DMS53 (cell line): ENCODE measurements at regions not wholly inside any gene's neighbourhood (a gene's known extent, or its start where the extent isn't known, plus 50 kb on each side); places are given as distances from the start of the nearest gene placed in this dataset.
"Not testable (repeated sequence)": the region's sequence is repeated elsewhere in the genome, so short reads cannot be mapped to it uniquely, and the experiment has no call there.

Source experiments
- DNase-seq: peaks from one replicate; lab custom pipeline; 2025; lab: John Stamatoyannopoulos, UW

DNA sequence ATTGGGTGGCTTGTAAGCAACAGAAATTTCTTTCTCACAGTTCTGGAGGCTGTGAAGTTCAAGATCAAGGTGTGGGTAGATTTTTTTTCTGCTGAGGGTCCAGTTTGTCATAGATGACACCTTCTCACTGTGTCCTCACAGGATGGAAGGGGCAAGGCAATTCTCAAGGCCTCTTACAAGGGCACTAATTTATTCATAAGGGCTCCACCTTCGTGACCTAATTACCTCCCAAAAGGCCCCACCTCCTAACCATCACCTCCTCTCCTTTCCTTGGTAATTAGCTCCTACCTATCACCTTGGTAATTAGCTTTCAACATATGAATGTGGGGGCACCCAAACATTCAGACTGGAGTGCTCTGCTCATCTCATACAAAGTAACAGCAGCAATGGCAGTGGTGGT, 92.3 kb upstream of the CD44 start:
- DNase-seq, result no peak

DNA sequence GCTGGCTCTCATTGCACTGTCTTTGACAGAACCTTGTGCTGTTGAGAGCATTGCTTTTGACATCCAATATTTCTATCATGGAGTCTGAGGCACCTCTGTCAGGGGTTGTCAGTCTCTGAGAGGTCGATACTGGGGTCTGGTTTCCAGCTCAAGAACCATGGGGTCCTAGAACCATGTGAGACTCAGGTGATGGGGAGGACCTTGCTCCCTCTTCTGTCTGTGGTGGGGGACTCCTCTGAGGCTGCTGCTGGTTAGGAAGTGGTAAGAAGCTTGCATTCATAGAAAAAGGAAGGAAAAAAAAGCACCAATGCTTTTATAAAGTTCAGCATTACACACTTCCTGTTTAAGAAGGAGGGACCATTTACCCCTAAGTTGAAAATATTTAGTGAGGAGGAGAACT, 91.8 kb upstream of the CD44 start:
- DNase-seq, result no peak

GRCh38 chr11:35047769-35048168, 91.2 kb upstream of the CD44 start:
- DNase-seq, result no peak

GRCh38 chr11:35048346-35048745, 90.6 kb upstream of the CD44 start:
- not testable (repeated sequence) for DNase-seq

DNA sequence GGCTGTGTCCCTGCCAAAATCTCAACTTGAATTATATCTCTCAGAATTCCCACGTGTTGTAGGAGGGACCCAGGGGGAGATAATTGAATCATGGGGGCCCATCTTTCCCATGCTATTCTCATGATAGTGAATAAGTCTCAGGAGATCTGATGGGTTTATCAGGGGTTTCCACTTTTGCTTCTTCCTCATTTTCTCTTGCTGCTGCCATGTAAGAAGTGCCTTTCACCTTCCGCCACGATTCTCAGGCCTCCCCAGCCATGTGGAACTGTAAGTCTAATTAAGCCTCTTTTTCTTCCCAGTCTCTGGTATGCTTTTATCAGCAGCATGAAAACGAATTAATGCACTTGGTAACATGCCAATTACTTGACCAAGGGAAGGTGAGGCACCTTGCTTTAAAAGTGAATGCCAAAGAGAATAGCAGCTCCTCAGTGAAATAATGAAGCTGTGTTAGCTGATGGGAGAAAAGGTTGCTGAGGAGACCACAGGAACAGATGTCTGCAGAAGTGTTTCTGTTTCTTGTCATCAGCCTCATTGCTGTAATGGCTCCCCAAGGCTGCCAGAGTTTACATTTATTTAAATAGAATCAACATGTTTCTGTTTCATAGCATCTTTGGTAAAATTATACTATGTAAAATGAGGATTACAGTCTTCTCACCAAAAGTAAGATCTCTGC, 89.0 kb upstream of the CD44 start:
- no peak for DNase-seq

- DNase-seq, result no peak
Observed at GRCh38 chr11:35050541-35050995, 88.4 kb upstream of the CD44 start.

DNA sequence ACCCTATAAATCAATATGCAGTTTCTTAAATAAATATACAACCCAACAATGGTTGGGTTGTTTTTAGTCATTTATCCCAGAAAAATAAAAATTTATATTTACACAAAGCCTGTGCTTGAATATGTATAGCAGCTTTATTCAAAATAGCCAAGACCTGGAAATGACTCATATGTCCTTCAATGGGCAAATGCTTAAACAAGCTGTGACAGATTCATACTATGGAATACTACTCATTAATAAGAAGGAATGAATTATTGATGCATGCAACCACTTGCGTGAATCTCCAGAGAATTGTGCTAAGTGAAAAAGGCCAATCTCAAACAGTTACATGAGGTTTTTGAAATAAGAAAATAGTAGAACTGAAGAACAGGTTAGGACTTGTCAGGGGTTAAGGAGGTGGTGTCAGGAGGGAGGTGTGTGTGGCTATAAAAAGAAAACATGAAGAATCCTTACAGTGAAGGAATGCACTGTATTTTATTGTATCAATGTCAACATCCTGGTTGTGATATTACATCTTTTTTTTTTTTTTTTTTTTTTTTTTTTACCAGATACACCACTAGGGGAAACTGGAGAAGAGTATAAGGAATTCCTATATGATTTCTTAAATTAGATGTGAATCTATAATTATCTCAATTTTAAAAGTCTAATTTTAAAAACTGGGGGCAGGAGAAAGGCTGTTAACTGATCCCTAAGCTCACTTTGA, 82.4 kb upstream of the CD44 start:
- DNase-seq, result peak; percentile 44

DNA sequence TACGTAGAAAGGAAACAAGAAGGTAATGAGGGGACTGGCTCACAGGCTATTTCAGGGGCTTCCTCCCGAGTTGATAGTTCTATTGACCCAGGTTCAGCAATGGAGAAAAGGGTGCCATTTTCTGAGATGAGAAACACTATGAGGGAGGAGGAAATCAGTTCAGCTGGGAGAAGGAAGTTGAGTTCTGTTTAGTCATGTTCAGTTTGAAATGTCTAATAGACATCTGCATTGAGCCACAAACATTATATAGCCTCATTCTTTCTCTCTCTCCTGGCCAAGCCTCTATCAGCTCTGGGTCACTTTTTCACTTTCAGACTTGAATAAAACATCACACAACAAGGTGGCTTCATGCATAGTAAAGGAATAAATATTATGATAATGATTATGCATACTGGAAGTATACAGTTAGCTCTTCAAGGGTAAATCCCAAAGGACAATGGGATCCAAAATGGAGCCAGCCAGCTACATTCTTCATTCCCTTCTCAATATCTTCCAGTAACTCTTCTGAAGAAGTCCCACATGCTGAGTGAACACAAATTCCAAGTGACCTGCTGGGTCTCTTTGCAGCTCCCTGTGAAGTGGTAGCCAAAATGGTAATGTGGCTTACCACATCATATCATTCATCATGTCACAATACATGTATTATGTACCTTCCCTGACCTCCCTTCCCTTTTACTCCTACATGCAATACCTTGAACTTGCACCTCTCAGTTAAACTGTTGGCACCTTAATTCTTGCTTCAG, 80.9 kb upstream of the CD44 start:
- DNase-seq, result no peak

DNA sequence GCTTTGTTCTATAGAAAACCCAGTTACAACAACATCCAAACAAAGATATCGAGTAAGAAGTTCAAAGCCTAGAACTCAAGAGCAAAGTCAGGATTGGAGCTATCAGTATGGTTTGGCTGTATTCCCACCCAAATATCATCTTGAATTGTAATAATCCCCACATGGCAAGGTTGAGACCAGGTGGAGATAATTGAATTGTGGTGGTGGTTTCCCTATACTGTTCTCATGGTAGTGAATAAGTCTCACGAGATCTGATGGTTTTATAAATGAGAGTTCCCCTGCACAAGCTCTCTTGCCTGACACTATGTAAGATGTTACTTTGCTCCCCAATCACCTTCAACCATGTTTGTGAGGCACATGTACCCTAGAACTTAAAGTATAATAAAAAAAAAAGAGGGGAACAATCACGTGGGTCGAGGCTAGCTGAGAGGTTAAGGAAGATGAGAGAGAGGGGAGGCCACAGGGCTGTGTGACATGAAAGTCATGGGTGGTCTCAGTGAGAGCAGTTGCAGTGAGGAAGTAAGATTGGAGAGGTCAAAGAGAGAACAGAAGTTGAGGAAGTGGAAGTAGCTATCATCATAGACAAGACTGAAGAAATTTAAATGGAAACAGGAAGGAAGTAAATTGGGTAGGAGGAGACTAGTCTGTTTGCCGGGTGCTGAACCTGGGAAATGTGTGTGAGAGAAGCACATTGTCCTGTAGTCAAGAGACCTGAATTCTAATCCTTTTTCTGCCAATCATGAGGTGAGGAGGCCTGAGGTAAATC, 80.1 kb upstream of the CD44 start:
- no peak for DNase-seq

DNA sequence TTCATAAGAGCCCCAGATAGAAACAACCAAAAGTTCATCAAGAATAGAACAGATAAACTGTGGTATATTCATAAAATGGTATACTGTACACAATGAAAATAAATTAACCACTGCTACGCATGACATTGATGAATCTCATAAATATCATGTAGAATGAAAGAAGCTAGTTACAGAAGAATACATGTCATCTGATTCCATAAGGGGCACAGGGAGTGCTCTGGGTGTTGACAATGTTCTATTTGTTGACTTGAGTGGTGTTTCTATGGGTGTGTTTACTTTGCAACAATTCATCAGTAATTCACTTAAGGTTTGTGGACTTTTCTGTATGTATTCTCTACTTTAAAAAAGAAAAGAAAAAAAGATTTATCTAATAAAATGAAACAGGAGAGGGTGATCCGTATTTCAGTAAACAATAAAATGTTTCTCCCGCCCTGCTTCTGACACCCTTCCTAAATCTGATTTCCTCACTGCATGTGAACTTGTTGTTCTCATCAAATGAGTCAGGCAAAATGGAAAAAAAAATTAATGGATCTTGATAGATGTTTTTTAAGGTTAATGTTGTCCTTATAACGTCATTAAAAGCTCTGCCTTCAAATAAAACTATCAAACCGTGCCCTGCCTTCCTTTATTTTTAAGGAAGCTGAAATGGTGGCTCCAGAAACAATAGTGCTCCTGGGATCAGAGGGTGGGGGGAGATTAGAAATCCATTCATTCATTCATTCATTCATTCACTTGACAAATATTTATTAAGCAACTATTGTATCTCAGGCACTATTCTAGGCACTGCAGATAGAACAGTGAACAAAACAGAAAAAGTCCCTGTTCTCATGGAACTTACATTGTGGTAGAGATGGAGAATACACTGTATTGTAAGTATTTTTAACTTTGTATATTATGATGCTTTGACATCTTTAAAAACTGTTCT, 77.2 kb upstream of the CD44 start:
- peak; percentile 86 for DNase-seq

- no peak for DNase-seq
Observed at GRCh38 chr11:35063488-35063931, 75.5 kb upstream of the CD44 start.

- DNase-seq, result no peak
Observed at GRCh38 chr11:35064114-35064800, 74.7 kb upstream of the CD44 start.

- no peak for DNase-seq
Observed at GRCh38 chr11:35065566-35065965, 73.4 kb upstream of the CD44 start.

- DNase-seq, result no peak
Observed at GRCh38 chr11:35066030-35066429, 72.9 kb upstream of the CD44 start.

GRCh38 chr11:35066783-35067423, 72.1 kb upstream of the CD44 start:
- no peak for DNase-seq

- no peak for DNase-seq
Observed at GRCh38 chr11:35071722-35072121, 67.2 kb upstream of the CD44 start.

GRCh38 chr11:35073691-35074419, 65.1 kb upstream of the CD44 start:
- no peak for DNase-seq

DNA sequence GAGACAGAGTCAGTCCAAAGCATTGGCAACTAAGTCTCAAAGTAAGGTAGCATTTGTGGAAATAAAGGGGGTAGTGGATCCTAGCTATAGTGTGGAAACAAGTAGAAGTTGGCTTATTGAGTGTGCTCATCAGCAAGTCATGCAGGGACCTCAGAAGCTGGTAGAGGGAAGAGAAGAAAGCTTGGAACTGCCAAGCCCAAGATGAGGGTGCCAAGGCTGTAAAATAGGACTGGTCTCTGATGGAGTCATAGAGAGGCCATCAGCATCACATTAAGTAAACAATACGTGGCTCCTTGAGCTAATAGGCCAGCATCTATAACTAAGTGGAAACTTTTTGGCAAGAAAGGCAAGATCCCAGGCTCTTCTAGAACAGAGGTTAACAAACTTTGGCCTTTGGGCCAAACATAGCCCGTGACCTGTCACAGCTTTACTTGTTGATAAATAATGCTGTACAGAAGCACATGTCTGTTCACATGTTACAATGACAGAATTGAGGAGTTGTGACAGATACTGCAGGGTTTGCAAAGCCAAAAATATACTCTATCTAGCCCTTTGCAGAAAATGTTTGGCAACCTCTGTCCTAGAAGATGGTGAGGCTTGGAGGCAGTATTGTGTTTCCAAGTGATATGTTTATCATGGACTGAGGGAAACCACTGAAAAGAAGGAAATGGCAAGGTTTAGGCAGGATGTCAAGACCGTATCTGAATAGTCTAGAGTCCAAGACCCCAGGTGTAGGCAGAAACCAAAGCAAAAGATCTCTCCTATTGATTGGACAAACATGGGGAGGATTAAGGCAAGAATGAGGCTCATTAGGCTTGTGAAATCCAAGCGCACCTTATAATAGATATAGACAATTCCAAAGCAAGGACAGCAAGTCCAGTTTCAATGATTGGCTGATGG, 62.5 kb upstream of the CD44 start:
- DNase-seq, result no peak
